PC-9 (cell line): ENCODE measurements at regions not wholly inside any gene's neighbourhood (a gene's known extent, or its start where the extent isn't known, plus 50 kb on each side); places are given as distances from the start of the nearest gene placed in this dataset.

Experiments
- EZH2 ChIP-seq: fragments of 200-600 bp; sonication (generic); IDR thresholded peaks from 2 replicates; pipeline ENCODE4 v1.8.0; 2017; ENCODE audit warnings: antibody characterized with exemption, low read depth
- TF ChIP-seq, protein P1 (sequence below): fragments of 200-600 bp; sonication (generic); conservative IDR thresholded peaks from 2 replicates; pipeline ENCODE4 v1.6.1; 2017; ENCODE audit warnings: mixed run types, antibody characterized with exemption, mild to moderate bottlenecking, moderate library complexity

DNA sequence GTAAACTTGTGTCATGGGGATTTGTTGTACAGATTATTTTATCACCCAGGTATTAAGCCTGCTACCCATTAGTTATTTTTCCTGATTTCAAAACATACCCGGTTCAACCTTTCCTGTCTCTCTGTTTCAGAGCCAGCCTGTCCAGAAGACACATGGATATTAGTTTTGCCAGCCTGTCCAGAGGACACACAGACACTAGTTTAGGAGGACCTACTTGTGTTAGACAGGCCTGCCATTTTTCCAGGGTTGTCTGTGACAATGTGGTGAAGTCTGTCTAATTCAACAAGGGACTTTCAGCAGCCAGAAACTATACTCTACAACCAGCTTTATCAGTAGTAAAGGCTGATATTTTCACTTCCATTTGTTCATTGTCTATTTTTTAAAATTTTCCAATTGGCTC, 56.1 kb upstream of the DCC start:
- TF ChIP-seq EZH2: no peak
- TF ChIP-seq, protein P1, sequence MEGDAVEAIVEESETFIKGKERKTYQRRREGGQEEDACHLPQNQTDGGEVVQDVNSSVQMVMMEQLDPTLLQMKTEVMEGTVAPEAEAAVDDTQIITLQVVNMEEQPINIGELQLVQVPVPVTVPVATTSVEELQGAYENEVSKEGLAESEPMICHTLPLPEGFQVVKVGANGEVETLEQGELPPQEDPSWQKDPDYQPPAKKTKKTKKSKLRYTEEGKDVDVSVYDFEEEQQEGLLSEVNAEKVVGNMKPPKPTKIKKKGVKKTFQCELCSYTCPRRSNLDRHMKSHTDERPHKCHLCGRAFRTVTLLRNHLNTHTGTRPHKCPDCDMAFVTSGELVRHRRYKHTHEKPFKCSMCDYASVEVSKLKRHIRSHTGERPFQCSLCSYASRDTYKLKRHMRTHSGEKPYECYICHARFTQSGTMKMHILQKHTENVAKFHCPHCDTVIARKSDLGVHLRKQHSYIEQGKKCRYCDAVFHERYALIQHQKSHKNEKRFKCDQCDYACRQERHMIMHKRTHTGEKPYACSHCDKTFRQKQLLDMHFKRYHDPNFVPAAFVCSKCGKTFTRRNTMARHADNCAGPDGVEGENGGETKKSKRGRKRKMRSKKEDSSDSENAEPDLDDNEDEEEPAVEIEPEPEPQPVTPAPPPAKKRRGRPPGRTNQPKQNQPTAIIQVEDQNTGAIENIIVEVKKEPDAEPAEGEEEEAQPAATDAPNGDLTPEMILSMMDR: no peak
